Activated CD4-positive, alpha-beta T cell treated with anti-CD3 and anti-CD28 coated beads for 36 hours (primary cell): ENCODE measurements at regions not wholly inside any gene's neighbourhood (a gene's known extent, or its start where the extent isn't known, plus 50 kb on each side); places are given as distances from the start of the nearest gene placed in this dataset.

Source experiments
- ATAC-seq: fragments of 200-7000 bp; cut with Tn5 transposase; one replicate; pipeline ENCODE4 v1.10.0; 2021; ENCODE audit warnings: mild to moderate bottlenecking, moderate library complexity
- CTCF ChIA-PET: fragments of 350-600 bp; sonication (Branson Sonifier 250); formaldehyde crosslinking; loops from one replicate; lab custom pipeline; 2021; ENCODE audit warnings: antibody characterized with exemption; lab: Charles Lee
- POLR2A ChIA-PET: fragments of 350-600 bp; sonication (Branson Sonifier 250); formaldehyde crosslinking; loops from one replicate; lab custom pipeline; 2021; ENCODE audit warnings: antibody characterized with exemption, inconsistent platforms; lab: Charles Lee
- DNase-seq: peaks from one replicate; pipeline ENCODE4 v3.0.0-alpha.2; 2020
- H3K27ac Mint-ChIP-seq: one replicate; pipeline ENCODE4 v1.8.0; 2021; ENCODE audit warnings: mixed read lengths
- H3K27me3 Mint-ChIP-seq: one replicate; pipeline ENCODE4 v1.8.0; 2021; ENCODE audit warnings: mixed read lengths
- H3K36me3 Mint-ChIP-seq: one replicate; pipeline ENCODE4 v1.8.0; 2021; ENCODE audit warnings: low read depth, mixed read lengths
- H3K4me1 Mint-ChIP-seq: one replicate; pipeline ENCODE4 v1.8.0; 2021; ENCODE audit warnings: mixed read lengths
- H3K4me3 Mint-ChIP-seq: one replicate; pipeline ENCODE4 v1.8.0; 2021; ENCODE audit warnings: mild to moderate bottlenecking, moderate library complexity, mixed read lengths
- H3K9me3 Mint-ChIP-seq: one replicate; pipeline ENCODE4 v1.8.0; 2021; ENCODE audit warnings: low read depth, mixed read lengths
- intact Hi-C, 2 experiments: fragments of 100-400 bp; cut with DNase I in 1 of 2; cut with micrococcal nuclease in 1 of 2; formaldehyde crosslinking; loops; one replicate each; pipeline versions ENCODE4 v1.14.2 to v1.15.1; 2022 to 2024; cut with DNase I, micrococcal nuclease

- Mint-ChIP-seq H3K4me3 (no peak overlapping the region), H3K27ac (no peak overlapping the region), H3K4me1 (no peaks in the 10 kb centered on the region), H3K9me3 (no peaks in the 10 kb centered on the region), H3K36me3 (no peaks in the 10 kb centered on the region), H3K27me3 (no peaks in the 10 kb centered on the region)
- CTCF ChIA-PET: interaction anchor here (0.7 kb wide), 1 partner anchor 56 kb away, joined by 3 read pairs; no protein-coding TSS in a partner anchor
- POLR2A ChIA-PET: no interaction called here
- intact Hi-C loops: no loop called here
- DNase-seq: no peak
- no peak for ATAC-seq
Observed at GRCh38 chr1:212212906-212213305, 72.3 kb upstream of the PPP2R5A start.

- intact Hi-C loops: no loop called here
Observed at GRCh38 chr1:212213784-212214183, 71.4 kb upstream of the PPP2R5A start.

GRCh38 chr1:212214325-212214724, 70.9 kb upstream of the PPP2R5A start:
- ChIA-PET CTCF (no interaction called here), POLR2A (no interaction called here)
- Mint-ChIP-seq H3K36me3 (no peaks in the 10 kb centered on the region), H3K27me3 (no peaks in the 10 kb centered on the region), H3K9me3 (no peaks in the 10 kb centered on the region), H3K27ac (no peak overlapping the region), H3K4me3 (no peak overlapping the region), H3K4me1 (peaks cover 14% of the 10 kb centered on the region)
- DNase-seq (no peak), ATAC-seq (no peak)
- intact Hi-C loops: no loop called here

More at GRCh38 chr1:212213784-212214183, 71.4 kb upstream of the PPP2R5A start:
- Mint-ChIP-seq H3K27me3 (no peaks in the 10 kb centered on the region), H3K4me3 (no peak overlapping the region), H3K36me3 (no peaks in the 10 kb centered on the region), H3K27ac (no peak overlapping the region), H3K9me3 (no peaks in the 10 kb centered on the region), H3K4me1 (peaks cover 9% of the 10 kb centered on the region)
- CTCF ChIA-PET: no interaction called here
- DNase-seq (no peak), ATAC-seq (no peak)
- POLR2A ChIA-PET: no interaction called here

GRCh38 chr1:212215910-212216309, 69.3 kb upstream of the PPP2R5A start:
- no peaks in the 10 kb centered on the region for H3K36me3 Mint-ChIP-seq
- no peaks in the 10 kb centered on the region for H3K27me3 Mint-ChIP-seq
- DNase-seq (no peak), ATAC-seq (no peak)
- intact Hi-C loops: no loop called here
- H3K27ac Mint-ChIP-seq: no peak overlapping the region
- H3K4me3 Mint-ChIP-seq: no peak overlapping the region
- ChIA-PET POLR2A (no interaction called here), CTCF (interaction anchor here (0.6 to 1.1 kb wide), 3 partner anchors 152 to 289 kb away, joined by 3 to 4 read pairs (median 3); no protein-coding TSS in a partner anchor)
- H3K4me1 Mint-ChIP-seq: peaks cover 22% of the 10 kb centered on the region
- H3K9me3 Mint-ChIP-seq: no peaks in the 10 kb centered on the region

- POLR2A ChIA-PET: no interaction called here
- Mint-ChIP-seq H3K27ac (no peak overlapping the region), H3K36me3 (no peaks in the 10 kb centered on the region), H3K9me3 (no peaks in the 10 kb centered on the region), H3K27me3 (no peaks in the 10 kb centered on the region), H3K4me3 (no peak overlapping the region), H3K4me1 (peaks cover 22% of the 10 kb centered on the region)
- ATAC-seq (no peak), DNase-seq (no peak)
- intact Hi-C loops: loop anchor here (2.0 kb wide), 2 partner anchors 17 to 43 kb away; no protein-coding TSS in a partner anchor
- CTCF ChIA-PET: interaction anchor here (0.7 to 0.8 kb wide), 2 partner anchors 30 to 260 kb away, joined by 3 read pairs; no protein-coding TSS in a partner anchor
Observed at GRCh38 chr1:212217633-212218032, 67.6 kb upstream of the PPP2R5A start.

- H3K27ac Mint-ChIP-seq: no peak overlapping the region
- H3K27me3 Mint-ChIP-seq: no peaks in the 10 kb centered on the region
- CTCF ChIA-PET: interaction anchor here (0.8 kb wide), 1 partner anchor 29 kb away, joined by 3 read pairs; no protein-coding TSS in a partner anchor
- intact Hi-C loops: loop anchor here (2.0 kb wide), 2 partner anchors 17 to 43 kb away; no protein-coding TSS in a partner anchor
- H3K4me1 Mint-ChIP-seq: peaks cover 22% of the 10 kb centered on the region
- DNase-seq (no peak), ATAC-seq (no peak)
- H3K4me3 Mint-ChIP-seq: no peak overlapping the region
- no peaks in the 10 kb centered on the region for H3K9me3 Mint-ChIP-seq
- POLR2A ChIA-PET: no interaction called here
- H3K36me3 Mint-ChIP-seq: no peaks in the 10 kb centered on the region
Observed at GRCh38 chr1:212218065-212218464, 67.1 kb upstream of the PPP2R5A start.

- CTCF ChIA-PET: interaction anchor here (0.8 kb wide), 1 partner anchor 42 kb away, joined by 4 read pairs; no protein-coding TSS in a partner anchor
- DNase-seq (peak; percentile 36), ATAC-seq (peak; percentile 97)
- POLR2A ChIA-PET: interaction anchor here (0.6 to 0.9 kb wide), 4 partner anchors 16 to 59 kb away, joined by 3 to 5 read pairs (median 4); no protein-coding TSS in a partner anchor
- Mint-ChIP-seq H3K9me3 (no peaks in the 10 kb centered on the region), H3K4me3 (no peak overlapping the region), H3K36me3 (no peaks in the 10 kb centered on the region), H3K4me1 (peaks cover 22% of the 10 kb centered on the region), H3K27ac (no peak overlapping the region), H3K27me3 (no peaks in the 10 kb centered on the region)
- intact Hi-C loops: loop anchor here (1.0 to 2.0 kb wide), 4 partner anchors 15 to 66 kb away; partner anchors contain the start of gene PPP2R5A (in 1 of the 2)
Observed at GRCh38 chr1:212218911-212219310, 66.3 kb upstream of the PPP2R5A start.

GRCh38 chr1:212219679-212220463, 65.3 kb upstream of the PPP2R5A start:
- Mint-ChIP-seq H3K4me3 (no peak overlapping the region), H3K36me3 (no peaks in the 10 kb centered on the region), H3K4me1 (peaks cover 30% of the 10 kb centered on the region), H3K27ac (no peak overlapping the region), H3K27me3 (no peaks in the 10 kb centered on the region), H3K9me3 (no peaks in the 10 kb centered on the region)
- intact Hi-C loops: loop anchor here (1.0 to 2.0 kb wide), 4 partner anchors 14 to 65 kb away; partner anchors contain the start of gene PPP2R5A (in 1 of the 2)
- CTCF ChIA-PET: no interaction called here
- no peak for ATAC-seq
- no peak for DNase-seq
- POLR2A ChIA-PET: no interaction called here

GRCh38 chr1:212221801-212222200, 63.4 kb upstream of the PPP2R5A start:
- ATAC-seq (no peak), DNase-seq (no peak)
- Mint-ChIP-seq H3K36me3 (no peaks in the 10 kb centered on the region), H3K4me1 (peaks cover 45% of the 10 kb centered on the region), H3K9me3 (no peaks in the 10 kb centered on the region), H3K27ac (no peak overlapping the region), H3K27me3 (no peaks in the 10 kb centered on the region), H3K4me3 (no peak overlapping the region)
- intact Hi-C loops: no loop called here
- POLR2A ChIA-PET: no interaction called here
- CTCF ChIA-PET: interaction anchor here (1.0 to 1.2 kb wide), 2 partner anchors 10 to 47 kb away, joined by 3 read pairs; no protein-coding TSS in a partner anchor

- no peaks in the 10 kb centered on the region for H3K9me3 Mint-ChIP-seq
- ATAC-seq: no peak
- intact Hi-C loops: no loop called here
- no peak for DNase-seq
- CTCF ChIA-PET: no interaction called here
- no peak overlapping the region for H3K4me3 Mint-ChIP-seq
- no peaks in the 10 kb centered on the region for H3K27me3 Mint-ChIP-seq
- no peaks in the 10 kb centered on the region for H3K36me3 Mint-ChIP-seq
- peak overlapping the region; percentile 9 for H3K27ac Mint-ChIP-seq
- POLR2A ChIA-PET: no interaction called here
- H3K4me1 Mint-ChIP-seq: peaks cover 35% of the 10 kb centered on the region
Observed at GRCh38 chr1:212224102-212224501, 61.1 kb upstream of the PPP2R5A start.

- Mint-ChIP-seq H3K27me3 (no peaks in the 10 kb centered on the region), H3K4me3 (no peak overlapping the region), H3K27ac (peak overlapping the region; percentile 73), H3K4me1 (peaks cover 25% of the 10 kb centered on the region), H3K9me3 (no peaks in the 10 kb centered on the region), H3K36me3 (no peaks in the 10 kb centered on the region)
- intact Hi-C loops: no loop called here
- ChIA-PET POLR2A (interaction anchor here (0.6 kb wide), 2 partner anchors 116 to 546 kb away, joined by 4 to 7 read pairs; no protein-coding TSS in a partner anchor), CTCF (interaction anchor here (0.7 kb wide), 1 partner anchor 285 kb away, joined by 4 read pairs; no protein-coding TSS in a partner anchor)
- DNase-seq (peak; percentile 43), ATAC-seq (peak; percentile 82)
Observed at GRCh38 chr1:212225416-212225815, 59.8 kb upstream of the PPP2R5A start.
